ENCODE measurements at regions not wholly inside any gene's neighbourhood (a gene's known extent, or its start where the extent isn't known, plus 50 kb on each side); places are given as distances from the start of the nearest gene placed in this dataset.

DNA sequence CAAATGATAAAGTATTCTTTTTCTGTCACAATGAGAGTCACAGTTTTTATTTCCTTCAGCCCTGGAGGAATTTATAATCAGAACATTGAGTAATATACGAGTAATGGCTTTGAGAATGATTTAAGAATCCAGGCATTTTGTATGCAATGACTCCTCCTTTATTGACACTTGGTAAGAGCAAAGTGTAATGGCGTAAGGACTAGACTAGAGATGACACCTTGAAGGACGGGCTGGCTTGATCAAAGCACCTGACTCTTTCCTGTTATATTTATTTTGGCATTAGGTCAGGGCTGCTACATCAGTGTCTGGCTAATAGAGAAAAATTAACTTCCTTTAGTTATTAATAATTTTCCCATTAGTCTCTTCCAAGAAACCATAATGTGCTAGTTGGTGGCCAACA lies 482.4 kb upstream of the GCFC2 start:
- intact Hi-C loops (cut with micrococcal nuclease): loop anchor here (10.0 kb wide), 1 partner anchor 402 kb away; no protein-coding TSS in a partner anchor
- DNase-seq (ENCODE audit: low read depth, low spot score) (no peak), ATAC-seq (no peak)
- ChIA-PET POLR2A (no interaction called here), CTCF (no interaction called here), RAD21 (ENCODE audit: low non-redundant PET in 1 of 2, low total read pairs in 2 of 2, uncharacterized antibody in 2 of 2, unreplicated experiment in 2 of 2) (no interaction called here)
- Histone ChIP-seq H3K4me2 (ENCODE audit: low read length) (no peak overlapping the region), H2AFZ (ENCODE audit: low read depth, low read length, poor library complexity, severe bottlenecking) (no peak overlapping the region), H3K36me3 (ENCODE audit: control insufficient read depth in 1 of 2, insufficient read depth in 2 of 2, low read length in 2 of 2) (no peaks in the 10 kb centered on the region), H3K9me3 (ENCODE audit: control insufficient read depth in 1 of 2, insufficient read depth in 1 of 2, low read depth in 1 of 2, low read length in 2 of 2) (peaks cover 0 to 11% of the 10 kb centered on the region in 2 experiments; a peak in 2 of 4 replicates), H4K20me1 (ENCODE audit: insufficient read depth) (no peaks in the 10 kb centered on the region), H3K4me1 (ENCODE audit: control insufficient read depth in 1 of 2, insufficient read depth in 2 of 2, low read length in 2 of 2) (no peaks in the 10 kb centered on the region), H3K27ac (ENCODE audit: low read depth, low read length) (no peak overlapping the region), H3K9me2 (ENCODE audit: insufficient read depth) (no peaks in the 10 kb centered on the region), H3K27me3 (ENCODE audit: insufficient read depth, low read length) (no peaks in the 10 kb centered on the region), H3K79me2 (ENCODE audit: insufficient read depth, low read length) (no peaks in the 10 kb centered on the region), H3K4me3 (replicated peaks in 1 of 2; ENCODE audit: low read depth in 1 of 2, low read length in 2 of 2) (no peak overlapping the region), H3K9ac (ENCODE audit: low read length) (no peak overlapping the region)
- TF ChIP-seq YY1 (IDR thresholded peaks at IDR 0.05; ENCODE audit: extremely low read depth, insufficient replicate concordance, low read depth, low read length) (no peak), SRF (IDR thresholded peaks at IDR 0.05; ENCODE audit: low read depth) (no peak), CBX3 (IDR thresholded peaks at IDR 0.05; ENCODE audit: low read depth) (no peak)
- BruUV-seq (replicated peaks): no TSS peak

DNA sequence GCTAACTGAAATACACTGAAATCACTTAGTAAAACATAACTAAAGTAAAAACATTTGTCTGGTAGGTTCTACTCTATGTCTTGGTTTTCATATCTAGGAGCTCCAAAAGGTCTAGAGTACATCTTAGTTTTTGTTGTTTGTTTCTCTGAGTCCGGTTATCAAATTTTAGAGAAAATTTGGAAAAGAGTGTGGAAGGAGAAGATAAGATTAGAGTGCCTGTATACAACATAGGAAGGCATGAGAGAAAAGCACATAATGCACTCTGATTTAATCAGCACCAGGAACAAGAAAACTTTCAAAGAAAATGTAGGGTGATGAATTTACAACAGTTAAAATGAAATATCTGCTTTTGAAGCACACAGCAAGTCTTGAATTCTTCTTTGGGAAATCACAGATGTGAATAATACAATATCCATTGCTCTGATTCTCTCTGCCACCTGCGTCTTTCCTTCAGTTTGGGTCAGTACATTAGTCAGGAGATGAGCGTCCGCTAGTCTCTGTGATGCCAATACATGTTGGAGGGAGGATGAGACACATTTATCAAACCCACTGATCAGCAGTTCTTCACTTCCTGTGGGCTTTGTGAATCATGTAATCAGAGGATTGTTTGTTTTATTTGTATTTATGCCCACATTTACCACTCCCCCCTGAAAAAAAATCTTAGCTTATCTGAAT lies 477.8 kb upstream of the GCFC2 start:
- Histone ChIP-seq H3K9ac (ENCODE audit: low read length) (no peak overlapping the region), H3K79me2 (ENCODE audit: insufficient read depth, low read length) (no peaks in the 10 kb centered on the region), H3K36me3 (ENCODE audit: control insufficient read depth in 1 of 2, insufficient read depth in 2 of 2, low read length in 2 of 2) (no peaks in the 10 kb centered on the region), H3K4me2 (ENCODE audit: low read length) (no peak overlapping the region), H3K27ac (ENCODE audit: low read depth, low read length) (no peak overlapping the region), H3K4me1 (ENCODE audit: control insufficient read depth in 1 of 2, insufficient read depth in 2 of 2, low read length in 2 of 2) (no peaks in the 10 kb centered on the region), H3K9me2 (ENCODE audit: insufficient read depth) (no peaks in the 10 kb centered on the region), H3K4me3 (replicated peaks in 1 of 2; ENCODE audit: low read depth in 1 of 2, low read length in 2 of 2) (no peak overlapping the region), H4K20me1 (ENCODE audit: insufficient read depth) (no peaks in the 10 kb centered on the region), H2AFZ (ENCODE audit: low read depth, low read length, poor library complexity, severe bottlenecking) (no peak overlapping the region), H3K9me3 (ENCODE audit: control insufficient read depth in 1 of 2, insufficient read depth in 1 of 2, low read depth in 1 of 2, low read length in 2 of 2) (peaks cover 0 to 6% of the 10 kb centered on the region in 2 experiments; a peak in 1 of 4 replicates), H3K27me3 (ENCODE audit: insufficient read depth, low read length) (no peaks in the 10 kb centered on the region)
- TF ChIP-seq ZNF274 (IDR thresholded peaks at IDR 0.05; ENCODE audit: low read depth, low read length): no peak
- TF ChIP-seq CBX3 (IDR thresholded peaks at IDR 0.05; ENCODE audit: low read depth): no peak
- no peak for TF ChIP-seq YY1 (IDR thresholded peaks at IDR 0.05; ENCODE audit: extremely low read depth, insufficient replicate concordance, low read depth, low read length)
- TF ChIP-seq, protein P1, sequence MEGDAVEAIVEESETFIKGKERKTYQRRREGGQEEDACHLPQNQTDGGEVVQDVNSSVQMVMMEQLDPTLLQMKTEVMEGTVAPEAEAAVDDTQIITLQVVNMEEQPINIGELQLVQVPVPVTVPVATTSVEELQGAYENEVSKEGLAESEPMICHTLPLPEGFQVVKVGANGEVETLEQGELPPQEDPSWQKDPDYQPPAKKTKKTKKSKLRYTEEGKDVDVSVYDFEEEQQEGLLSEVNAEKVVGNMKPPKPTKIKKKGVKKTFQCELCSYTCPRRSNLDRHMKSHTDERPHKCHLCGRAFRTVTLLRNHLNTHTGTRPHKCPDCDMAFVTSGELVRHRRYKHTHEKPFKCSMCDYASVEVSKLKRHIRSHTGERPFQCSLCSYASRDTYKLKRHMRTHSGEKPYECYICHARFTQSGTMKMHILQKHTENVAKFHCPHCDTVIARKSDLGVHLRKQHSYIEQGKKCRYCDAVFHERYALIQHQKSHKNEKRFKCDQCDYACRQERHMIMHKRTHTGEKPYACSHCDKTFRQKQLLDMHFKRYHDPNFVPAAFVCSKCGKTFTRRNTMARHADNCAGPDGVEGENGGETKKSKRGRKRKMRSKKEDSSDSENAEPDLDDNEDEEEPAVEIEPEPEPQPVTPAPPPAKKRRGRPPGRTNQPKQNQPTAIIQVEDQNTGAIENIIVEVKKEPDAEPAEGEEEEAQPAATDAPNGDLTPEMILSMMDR (IDR thresholded peaks at IDR 0.05 in 2 of 3, conservative IDR thresholded peaks at IDR 0.05 in 1 of 3; ENCODE audit: borderline replicate concordance in 1 of 3, insufficient read depth in 1 of 3, low read depth in 2 of 3, low read length in 2 of 3): no peak
- no TSS peak for BruUV-seq (replicated peaks)
- CTCF ChIA-PET: no interaction called here
- intact Hi-C loops (cut with micrococcal nuclease): no loop called here
- ATAC-seq (no peak), DNase-seq (ENCODE audit: low read depth, low spot score) (no peak)
- POLR2A ChIA-PET: no interaction called here
- RAD21 ChIA-PET (ENCODE audit: low non-redundant PET in 1 of 2, low total read pairs in 2 of 2, uncharacterized antibody in 2 of 2, unreplicated experiment in 2 of 2): no interaction called here
